GM20431 (cell line): ENCODE measurements at regions not wholly inside any gene's neighbourhood (a gene's known extent, or its start where the extent isn't known, plus 50 kb on each side); places are given as distances from the start of the nearest gene placed in this dataset.

Experiments
- in situ Hi-C: fragments of 300-500 bp; cut with MseI, MboI; formaldehyde crosslinking; loops from one replicate; pipeline ENCODE4 v1.15.0; 2020; ENCODE audit warnings: low sequenced_read_pairs; ENCODE audit not compliant: unreplicated experiment

- in situ Hi-C loops, result no loop called here
These were observed 63.6 kb downstream of the NUDT12 start for GRCh38 chr5:103498800-103499551.

- in situ Hi-C loops, result no loop called here
These were observed 64.4 kb downstream of the NUDT12 start for GRCh38 chr5:103498211-103498610.

- in situ Hi-C loops, result no loop called here
These were observed 64.8 kb downstream of the NUDT12 start for GRCh38 chr5:103497781-103498180.

DNA sequence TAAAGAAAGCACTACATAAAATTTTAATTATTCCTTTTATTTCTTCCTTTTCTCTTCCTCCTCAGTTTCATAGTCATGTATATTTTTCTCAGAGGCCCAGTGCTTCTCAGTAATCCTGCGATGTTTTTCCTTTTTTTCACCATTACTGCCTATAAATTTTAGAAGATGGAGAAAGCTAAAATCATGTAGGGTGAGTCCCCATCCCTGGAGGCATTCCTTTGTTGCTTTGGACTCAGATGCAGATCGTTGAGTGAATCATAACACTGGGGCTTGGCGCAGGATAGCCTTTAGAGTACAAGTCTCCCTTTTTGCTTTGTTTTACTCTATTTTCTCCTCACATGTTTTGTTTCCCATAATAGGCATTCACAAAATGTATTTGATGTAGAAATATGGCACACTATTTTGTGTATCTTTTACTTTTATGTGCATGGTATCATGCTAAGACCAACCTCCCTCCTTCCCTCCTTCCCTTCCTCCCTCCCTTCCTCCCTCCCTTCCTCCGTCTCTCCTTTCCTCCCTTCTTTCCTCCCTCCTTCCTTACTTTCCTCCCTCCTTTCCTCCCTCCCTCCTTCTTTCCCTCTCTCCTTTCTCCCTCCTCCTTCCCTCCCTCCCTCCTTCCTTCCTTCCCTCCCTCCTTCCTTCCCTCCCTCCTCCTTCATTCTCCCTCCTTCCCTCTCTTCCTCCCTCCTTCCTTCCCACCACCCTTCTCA is 72.4 kb downstream of the NUDT12 start:
- in situ Hi-C loops, result no loop called here

DNA sequence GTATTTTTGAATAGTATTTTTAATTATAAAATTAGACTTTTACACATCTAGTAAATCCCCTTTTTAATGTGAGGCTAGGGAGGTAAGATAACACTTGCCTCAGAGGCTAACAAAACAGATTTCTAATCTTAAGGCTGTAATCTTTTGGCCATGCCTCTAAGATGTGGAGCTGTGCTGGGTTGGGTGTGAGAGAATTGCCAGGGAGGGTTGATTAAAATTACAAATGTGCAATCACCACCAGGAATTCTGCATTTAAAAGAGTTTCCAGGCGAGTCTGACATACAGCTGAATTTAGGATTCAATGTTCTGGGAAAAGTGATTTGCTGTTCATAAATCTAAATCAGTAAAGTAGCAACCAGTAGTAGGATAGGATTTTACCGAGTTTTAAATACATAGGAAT is 73.3 kb downstream of the NUDT12 start:
- in situ Hi-C loops, result no loop called here

DNA sequence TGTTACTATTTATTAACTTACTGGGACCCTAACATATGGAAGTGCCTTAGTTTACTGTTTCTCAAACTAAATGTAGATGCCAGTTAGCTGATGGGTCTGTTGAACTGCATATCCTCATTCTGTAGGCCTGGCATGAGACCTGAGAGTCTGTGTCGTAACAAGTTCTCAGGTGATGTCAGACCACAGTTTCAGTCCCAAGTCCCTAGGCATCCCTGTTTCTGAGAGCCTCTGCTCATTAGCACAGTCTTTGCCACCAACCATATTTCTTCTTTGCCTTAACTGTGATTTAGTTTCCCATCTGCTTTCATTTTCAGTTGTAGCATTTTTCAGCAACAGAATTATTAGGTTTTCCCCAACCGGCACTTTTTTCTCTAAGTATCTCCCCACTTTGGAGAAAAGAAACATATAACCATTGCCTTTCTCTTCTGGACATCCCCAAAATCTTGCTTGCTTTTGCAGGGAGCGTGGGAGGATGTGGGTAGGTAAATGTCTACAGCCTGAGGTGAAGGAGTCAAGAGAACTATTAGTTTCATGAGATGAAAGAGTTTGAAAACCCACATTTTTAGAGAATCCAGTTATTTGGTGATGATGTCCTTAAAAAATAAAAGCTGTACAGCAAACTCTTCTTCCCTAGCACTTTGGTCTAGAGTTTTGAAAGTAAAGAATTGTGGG is 74.6 kb downstream of the NUDT12 start:
- in situ Hi-C loops, result no loop called here

DNA sequence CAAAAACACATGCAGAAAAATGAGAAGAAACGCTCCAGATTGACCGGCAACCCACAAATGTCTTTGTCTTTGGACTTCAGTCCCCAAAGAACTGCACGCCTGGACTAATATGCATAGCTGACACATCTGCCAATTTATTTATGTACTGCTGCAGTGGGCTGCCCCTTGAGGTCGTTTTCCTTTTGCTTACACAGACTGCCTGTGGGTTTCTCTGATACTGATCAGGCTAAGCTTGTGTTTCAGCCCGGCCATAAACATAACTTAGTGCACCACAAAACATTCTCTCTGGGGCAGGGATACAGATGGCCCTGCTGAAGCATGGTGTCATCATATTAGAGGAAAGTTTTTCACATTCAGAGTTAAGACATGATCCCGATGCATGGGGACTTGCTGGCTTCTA is 75.4 kb downstream of the NUDT12 start:
- in situ Hi-C loops, result no loop called here

GRCh38 chr5:103486739-103487138 is 75.8 kb downstream of the NUDT12 start:
- in situ Hi-C loops, result no loop called here

DNA sequence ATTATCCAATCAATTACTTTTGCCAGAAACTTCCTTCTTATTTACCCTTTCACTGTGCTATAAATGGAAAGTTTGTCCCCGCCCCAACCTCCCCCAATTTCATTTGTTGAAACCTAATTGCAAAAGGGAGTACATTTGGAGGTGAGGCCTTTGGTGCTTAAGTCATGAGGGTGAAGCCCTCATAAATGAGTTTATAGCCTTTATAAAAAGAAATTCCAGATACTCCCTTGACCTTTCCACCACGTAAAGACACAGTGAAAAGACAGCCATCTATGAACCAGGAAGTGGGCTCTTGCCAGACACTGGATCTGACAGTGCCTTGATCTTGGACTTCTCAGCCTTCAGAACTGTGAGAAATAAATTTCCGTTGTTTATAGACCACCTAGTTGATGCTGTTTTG is 82.3 kb downstream of the NUDT12 start:
- in situ Hi-C loops, result no loop called here

- in situ Hi-C loops, result loop anchor here (10.0 kb wide), 1 partner anchor 243 kb away; no protein-coding TSS in a partner anchor
These were observed 84.9 kb downstream of the NUDT12 start for GRCh38 chr5:103477678-103478077.

- in situ Hi-C loops, result loop anchor here (10.0 kb wide), 1 partner anchor 242 kb away; no protein-coding TSS in a partner anchor
These were observed 85.8 kb downstream of the NUDT12 start for GRCh38 chr5:103476811-103477210.

DNA sequence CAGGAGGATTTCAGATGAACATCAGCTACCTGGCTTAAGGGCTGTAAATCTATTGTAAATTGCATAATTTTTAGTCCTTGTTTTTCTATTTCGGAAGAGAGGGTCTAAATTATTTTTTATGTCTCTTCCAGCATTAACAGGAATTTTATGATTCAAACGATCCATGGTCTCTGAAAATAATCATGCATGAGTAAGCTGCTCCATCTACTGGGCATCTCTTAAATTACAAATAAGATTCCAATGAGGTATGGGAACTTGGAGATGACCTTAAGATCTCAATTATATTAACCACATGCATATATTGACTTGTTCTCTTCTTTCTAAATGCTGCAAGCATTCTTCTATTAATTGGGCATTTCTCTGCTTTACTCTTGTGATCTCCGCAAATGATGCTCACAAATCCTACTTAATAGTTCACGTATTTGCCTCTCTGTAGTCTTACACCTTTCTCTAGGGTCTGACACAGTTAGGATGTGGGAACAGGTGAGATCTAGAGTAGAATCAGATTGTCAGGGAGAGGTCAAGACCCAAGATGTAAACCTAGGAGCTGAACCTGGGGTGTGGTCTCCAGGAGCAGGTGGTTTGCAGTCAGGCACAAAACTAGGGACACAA is 86.9 kb downstream of the NUDT12 start:
- in situ Hi-C loops, result loop anchor here (10.0 kb wide), 1 partner anchor 241 kb away; no protein-coding TSS in a partner anchor

GRCh38 chr5:103474677-103475076 is 87.9 kb downstream of the NUDT12 start:
- in situ Hi-C loops, result loop anchor here (10.0 kb wide), 1 partner anchor 240 kb away; no protein-coding TSS in a partner anchor

- in situ Hi-C loops, result loop anchor here (10.0 kb wide), 1 partner anchor 239 kb away; no protein-coding TSS in a partner anchor
These were observed 88.9 kb downstream of the NUDT12 start for GRCh38 chr5:103473725-103474124.

DNA sequence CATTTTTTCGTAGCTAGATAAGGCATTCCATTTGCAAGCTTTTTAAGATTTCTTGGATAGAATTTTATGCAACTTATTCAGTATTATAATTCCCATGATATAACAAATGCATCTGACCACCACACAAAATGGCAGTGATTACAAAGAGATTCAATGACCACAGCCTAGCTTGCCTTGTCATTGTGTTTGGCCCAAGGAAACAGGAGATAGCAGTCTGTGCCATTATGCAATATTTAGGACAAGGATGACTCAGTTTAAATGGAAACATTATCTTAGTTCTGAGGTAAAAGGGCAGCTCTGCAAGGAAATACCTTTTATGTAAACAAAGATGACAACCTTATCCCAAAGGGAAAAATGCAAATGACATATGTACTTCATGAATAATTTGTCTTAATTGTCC is 89.8 kb downstream of the NUDT12 start:
- in situ Hi-C loops, result loop anchor here (10.0 kb wide), 1 partner anchor 238 kb away; no protein-coding TSS in a partner anchor

DNA sequence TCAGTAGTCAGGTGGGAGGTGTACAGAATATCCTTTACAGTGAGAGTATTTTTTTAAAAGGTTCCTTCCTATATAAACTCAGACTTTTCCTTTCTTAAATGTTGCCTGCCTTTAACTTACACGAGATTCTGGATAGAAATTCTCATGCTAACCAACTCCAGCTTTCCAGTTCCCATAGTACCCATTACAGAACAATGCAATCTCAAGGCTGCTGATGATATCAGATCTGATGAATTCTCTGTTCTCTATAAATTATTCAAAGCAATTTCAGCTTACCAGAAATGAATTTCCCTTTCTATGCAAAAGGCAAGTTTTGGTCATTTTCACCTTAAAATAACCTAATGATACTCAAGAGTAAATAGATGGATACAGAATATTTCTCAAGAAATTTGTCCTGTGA is 90.3 kb downstream of the NUDT12 start:
- in situ Hi-C loops, result loop anchor here (10.0 kb wide), 1 partner anchor 237 kb away; no protein-coding TSS in a partner anchor

GRCh38 chr5:103469288-103470040 is 93.1 kb downstream of the NUDT12 start:
- in situ Hi-C loops, result loop anchor here (10.0 kb wide), 1 partner anchor 235 kb away; no protein-coding TSS in a partner anchor

DNA sequence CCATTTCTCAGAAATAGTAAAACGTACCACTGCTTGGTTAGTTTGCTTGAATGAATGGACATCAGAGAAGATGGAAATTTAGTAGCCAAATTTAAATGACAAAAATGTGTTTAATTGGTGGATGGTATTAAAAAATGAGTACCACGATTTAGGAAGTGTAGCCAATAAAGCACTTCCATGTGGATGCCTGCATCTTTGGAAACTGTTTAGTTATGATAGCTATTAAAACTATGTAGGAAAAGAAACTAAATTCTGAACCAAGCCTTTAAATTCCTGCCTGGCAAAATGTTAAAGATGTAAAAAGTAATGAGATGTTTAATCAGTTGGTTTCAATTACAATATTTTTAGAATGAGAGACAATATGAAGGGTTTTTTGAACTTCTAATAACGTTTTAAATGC is 94.8 kb downstream of the NUDT12 start:
- in situ Hi-C loops, result no loop called here

- in situ Hi-C loops, result no loop called here
These were observed 96.1 kb downstream of the NUDT12 start for GRCh38 chr5:103466495-103466894.
